ENCODE measurements at regions not wholly inside any gene's neighbourhood (a gene's known extent, or its start where the extent isn't known, plus 50 kb on each side); places are given as distances from the start of the nearest gene placed in this dataset.
"Not testable (repeated sequence)": the region's sequence is repeated elsewhere in the genome, so short reads cannot be mapped to it uniquely, and the experiment has no call there.

DNA sequence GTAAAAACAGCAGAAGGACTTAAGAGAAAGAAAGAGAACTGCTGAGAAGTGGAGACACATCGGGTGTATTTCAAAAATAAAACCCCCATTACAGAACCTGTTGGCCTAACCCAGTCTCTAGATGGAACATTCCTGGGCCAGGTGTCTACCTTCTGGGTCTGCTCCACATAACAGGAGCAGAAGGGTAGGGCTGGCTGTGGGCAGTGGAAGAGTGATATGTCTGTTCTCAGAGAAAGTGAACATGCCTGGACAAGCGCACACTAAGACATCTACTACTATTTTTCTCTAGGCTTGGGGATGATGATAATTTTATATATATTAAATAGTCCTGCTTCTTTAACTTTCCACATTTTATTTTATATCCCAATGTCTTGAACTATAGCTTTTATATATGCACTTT is 267.1 kb downstream of the TBC1D4 start:
- DNase-seq (ENCODE audit: insufficient read length) = no peak
- TF ChIP-seq TAF1 (IDR thresholded peaks at IDR 0.05; ENCODE audit: borderline replicate concordance, low read depth, low read length) = no peak
- no peak for TF ChIP-seq POLR2A (IDR thresholded peaks at IDR 0.05; ENCODE audit: low read depth, low read length)
- no peak for FAIRE-seq

DNA sequence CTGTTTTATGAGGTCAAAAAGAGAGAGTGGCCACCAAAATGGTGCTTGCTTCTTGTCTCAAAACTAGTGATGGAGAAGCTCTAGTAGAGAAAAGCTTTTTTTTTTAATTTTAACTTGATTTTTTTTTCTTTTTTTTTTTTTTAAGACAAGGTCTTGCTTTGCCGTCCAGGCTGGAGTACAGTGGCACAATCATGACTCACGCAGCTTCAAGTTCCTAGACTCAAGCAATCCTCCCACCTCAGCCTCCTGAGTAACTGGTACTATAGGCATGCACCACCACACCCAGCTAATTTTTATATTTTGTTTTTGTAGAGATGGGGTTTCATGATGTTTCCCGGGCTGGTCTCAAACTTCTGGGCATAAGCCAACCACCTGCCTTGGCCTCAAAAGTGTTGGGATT is 279.0 kb downstream of the TBC1D4 start:
- DNase-seq (ENCODE audit: insufficient read length) (no peak), FAIRE-seq (no peak)
- TF ChIP-seq POLR2AphosphoS5 (IDR thresholded peaks at IDR 0.05; ENCODE audit: low read depth, low read length) (no peak), POLR2A (IDR thresholded peaks at IDR 0.05; ENCODE audit: low read depth, low read length) (no peak), TAF1 (IDR thresholded peaks at IDR 0.05; ENCODE audit: borderline replicate concordance, low read depth, low read length) (no peak)

DNA sequence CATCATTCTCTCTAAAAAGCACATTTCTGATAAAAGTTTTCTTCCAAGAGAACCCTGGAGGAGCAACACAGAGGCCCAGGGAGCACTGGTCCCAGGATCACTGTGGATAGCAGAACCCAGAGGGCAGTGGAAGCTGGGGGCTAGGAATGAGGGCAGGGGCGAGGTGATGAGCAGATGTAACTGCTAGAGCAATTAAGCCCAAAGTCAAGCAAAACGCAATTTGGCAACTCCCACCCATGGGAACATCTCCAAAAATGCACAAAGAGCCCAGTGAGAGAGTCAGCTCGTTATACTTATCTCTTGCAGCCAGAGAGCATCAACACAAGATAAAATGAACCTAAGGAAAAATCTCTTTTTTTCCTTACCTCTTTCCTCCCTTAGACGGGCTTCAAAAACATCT is 284.2 kb downstream of the TBC1D4 start:
- no peak for FAIRE-seq
- TF ChIP-seq POLR2A (IDR thresholded peaks at IDR 0.05; ENCODE audit: low read depth, low read length) (no peak), TAF1 (IDR thresholded peaks at IDR 0.05; ENCODE audit: borderline replicate concordance, low read depth, low read length) (no peak), POLR2AphosphoS5 (IDR thresholded peaks at IDR 0.05; ENCODE audit: low read depth, low read length) (no peak)
- DNase-seq (ENCODE audit: insufficient read length) = no peak

DNA sequence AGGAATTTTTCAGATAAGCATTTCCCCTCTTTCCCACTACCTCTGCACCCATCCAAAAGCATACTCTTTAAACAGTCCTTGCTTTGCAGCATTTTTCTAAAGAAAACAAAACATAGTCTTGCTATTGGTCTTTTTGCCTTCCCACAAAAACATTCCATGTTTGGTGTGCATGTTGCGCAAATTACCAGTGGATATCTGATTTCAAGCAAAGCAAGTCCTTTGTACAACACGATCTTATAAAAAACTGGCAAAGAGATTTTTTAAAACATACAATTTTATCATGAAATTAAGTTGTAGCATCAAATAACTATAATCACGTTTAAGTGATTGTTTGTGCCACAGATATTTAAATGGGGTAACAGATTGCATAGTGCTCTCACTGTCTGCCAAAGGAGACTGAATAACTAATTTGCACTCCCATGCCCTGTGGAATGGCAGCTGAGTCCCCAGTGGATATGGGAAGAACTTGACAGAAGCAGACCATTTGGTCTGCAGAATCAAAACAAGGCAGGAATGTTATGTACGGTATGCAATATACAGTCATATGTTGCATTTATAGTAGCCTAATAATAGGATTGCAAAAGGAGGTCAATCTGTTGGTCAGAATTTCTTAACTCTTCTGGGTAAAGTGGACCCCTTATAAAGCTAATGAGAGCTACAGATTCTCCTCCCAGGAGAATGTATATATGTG is 285.7 kb downstream of the TBC1D4 start:
- no peak for DNase-seq (ENCODE audit: insufficient read length)
- FAIRE-seq = no peak
- TF ChIP-seq POLR2AphosphoS5 (IDR thresholded peaks at IDR 0.05; ENCODE audit: low read depth, low read length) = no peak
- TF ChIP-seq POLR2A (IDR thresholded peaks at IDR 0.05; ENCODE audit: low read depth, low read length) = no peak
- TF ChIP-seq TAF1 (IDR thresholded peaks at IDR 0.05; ENCODE audit: borderline replicate concordance, low read depth, low read length) = no peak

DNA sequence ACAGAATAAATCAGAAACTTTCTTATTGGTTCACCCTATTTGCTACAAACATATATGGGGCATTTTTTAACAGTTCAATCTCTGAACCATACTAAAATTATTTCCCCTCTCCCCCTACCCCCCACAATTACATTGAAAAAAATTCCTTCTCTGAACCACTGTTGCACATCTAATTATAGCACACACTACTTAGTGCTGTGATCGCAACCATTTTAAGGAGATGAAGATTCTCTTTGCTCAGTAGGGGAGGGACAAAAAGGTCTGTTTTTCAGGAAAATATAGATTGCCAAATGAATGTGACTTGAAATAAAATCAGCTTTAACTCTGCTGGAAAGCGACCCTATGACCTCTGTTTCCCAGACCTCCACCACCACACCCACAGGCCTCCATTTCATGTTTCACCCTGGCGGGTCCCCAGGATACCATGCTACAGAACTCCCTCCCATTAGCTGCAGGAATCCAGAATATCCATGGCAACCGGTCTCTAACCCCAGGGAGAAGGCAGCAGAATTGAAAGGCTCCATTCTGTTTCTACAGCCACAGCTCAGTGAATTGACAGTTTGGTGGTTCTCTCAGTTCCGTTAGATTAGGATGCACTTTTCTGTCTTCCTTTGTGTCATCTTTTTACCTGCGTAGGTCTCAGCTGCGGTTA is 286.3 kb downstream of the TBC1D4 start:
- DNase-seq (ENCODE audit: insufficient read length) (no peak), FAIRE-seq (no peak)
- TF ChIP-seq POLR2A (IDR thresholded peaks at IDR 0.05; ENCODE audit: low read depth, low read length) (no peak), POLR2AphosphoS5 (IDR thresholded peaks at IDR 0.05; ENCODE audit: low read depth, low read length) (no peak), TAF1 (IDR thresholded peaks at IDR 0.05; ENCODE audit: borderline replicate concordance, low read depth, low read length) (no peak)

DNA sequence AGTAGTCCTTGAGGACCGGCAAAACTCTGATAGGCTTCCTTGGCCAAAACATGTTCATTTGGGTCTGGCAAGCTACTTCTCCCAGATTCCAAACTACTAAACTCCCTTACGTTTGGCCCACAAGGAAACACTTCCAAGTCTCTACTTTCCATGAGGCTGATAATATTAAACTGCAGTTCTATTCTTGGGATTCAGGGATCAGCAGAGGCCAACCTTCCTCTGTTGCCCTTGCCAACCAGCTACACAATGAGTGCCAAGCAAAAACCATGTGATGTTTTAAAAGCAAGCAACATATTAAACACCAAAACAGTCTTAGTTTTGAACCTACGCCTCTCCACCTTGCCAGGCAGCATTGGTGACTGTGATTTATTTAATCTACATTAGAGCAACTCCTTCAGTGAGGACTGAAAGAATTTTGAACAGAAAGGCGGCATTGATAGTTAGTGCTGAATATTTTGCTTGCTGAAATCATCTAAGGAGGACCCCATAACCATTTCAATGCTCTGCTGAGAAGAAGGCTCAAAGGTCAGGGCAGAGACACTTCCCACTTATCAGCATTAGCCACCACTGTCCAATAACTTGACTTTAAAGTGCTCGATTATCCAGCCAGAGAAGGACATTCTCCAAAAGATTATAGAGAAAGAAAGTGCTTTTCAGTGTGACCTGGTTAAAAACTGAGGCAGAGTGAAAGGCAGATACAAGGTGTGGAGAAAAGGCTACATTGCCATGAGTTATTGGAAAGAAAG is 287.1 kb downstream of the TBC1D4 start:
- no peak for FAIRE-seq
- TF ChIP-seq TAF1 (IDR thresholded peaks at IDR 0.05; ENCODE audit: borderline replicate concordance, low read depth, low read length) = no peak
- DNase-seq (ENCODE audit: insufficient read length) = no peak

DNA sequence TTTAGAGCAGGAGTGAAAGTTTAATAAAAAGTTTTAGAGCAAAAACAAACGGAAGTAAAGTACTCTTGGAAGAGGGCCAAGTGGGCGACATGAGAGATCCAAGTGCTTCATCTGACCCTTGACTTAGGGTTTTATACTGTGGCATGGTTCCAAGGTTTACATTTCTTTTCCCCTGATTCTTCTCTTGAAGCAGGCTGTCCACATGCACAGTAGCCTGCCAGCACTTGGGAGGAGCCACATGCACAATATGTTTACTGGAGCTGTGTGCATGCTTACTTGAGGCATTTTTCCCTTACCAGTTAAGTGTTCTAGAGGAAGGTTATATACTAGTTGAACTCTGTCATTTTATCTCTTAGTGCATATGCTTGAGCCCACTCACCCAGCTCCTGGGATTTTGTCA is 295.6 kb downstream of the TBC1D4 start:
- FAIRE-seq = no peak
- DNase-seq (ENCODE audit: insufficient read length) = no peak
- no peak for TF ChIP-seq POLR2A (IDR thresholded peaks at IDR 0.05; ENCODE audit: low read depth, low read length)
- TF ChIP-seq TAF1 (IDR thresholded peaks at IDR 0.05; ENCODE audit: borderline replicate concordance, low read depth, low read length) = no peak
- no peak for TF ChIP-seq POLR2AphosphoS5 (IDR thresholded peaks at IDR 0.05; ENCODE audit: low read depth, low read length)

DNA sequence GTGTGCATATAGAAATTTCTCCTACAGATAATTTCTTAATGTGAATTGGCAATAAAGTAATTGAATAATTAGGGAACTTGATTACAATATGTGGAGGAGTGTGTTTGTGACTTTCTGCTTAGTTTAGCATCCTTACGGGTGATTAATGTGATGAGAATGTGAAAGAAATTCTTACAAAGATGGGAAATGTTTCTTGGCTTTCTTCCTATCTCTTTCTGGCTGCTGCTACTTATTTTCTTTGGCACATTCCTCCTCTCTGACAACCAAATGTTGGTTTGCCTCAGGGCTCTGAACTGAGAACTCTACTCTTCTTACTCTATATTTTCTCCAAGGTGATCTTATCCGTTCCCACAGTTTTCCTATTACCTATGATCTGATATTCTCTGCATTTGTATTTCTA is 300.1 kb downstream of the TBC1D4 start:
- DNase-seq (ENCODE audit: insufficient read length) = no peak

DNA sequence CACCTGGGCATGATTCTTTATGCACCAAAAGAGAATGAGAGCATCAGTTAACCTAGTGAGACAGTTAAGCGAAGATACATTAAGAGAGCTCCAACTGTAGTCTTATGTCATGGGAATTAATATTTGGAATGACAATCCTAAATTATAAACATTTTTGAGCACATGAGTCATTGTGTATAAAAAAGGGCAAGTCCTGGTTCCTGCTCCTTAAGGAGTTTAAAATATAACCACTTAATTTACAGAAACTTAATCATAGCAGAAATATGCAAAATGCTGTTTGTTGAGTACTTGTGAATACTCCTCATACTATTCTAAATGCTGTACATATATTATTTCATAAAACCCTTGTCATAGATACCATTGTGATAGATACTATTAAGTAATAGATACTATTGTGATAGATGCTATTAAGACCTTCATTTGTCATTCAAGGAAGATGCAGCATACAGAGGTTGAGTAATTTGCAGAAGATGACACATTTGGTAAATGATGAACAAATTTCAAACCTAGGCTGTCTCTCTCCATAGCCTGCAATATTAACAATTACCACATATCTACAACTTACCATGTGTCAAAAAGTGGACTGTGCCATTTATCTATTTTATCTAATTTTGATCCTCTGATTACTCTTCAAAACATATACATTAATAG is 301.0 kb downstream of the TBC1D4 start:
- TF ChIP-seq POLR2AphosphoS5 (IDR thresholded peaks at IDR 0.05; ENCODE audit: low read depth, low read length) = no peak
- TF ChIP-seq TAF1 (IDR thresholded peaks at IDR 0.05; ENCODE audit: borderline replicate concordance, low read depth, low read length) = no peak
- TF ChIP-seq POLR2A (IDR thresholded peaks at IDR 0.05; ENCODE audit: low read depth, low read length) = no peak
- DNase-seq (ENCODE audit: insufficient read length) = no peak
- FAIRE-seq = no peak

More for the DNA sequence above, 300.1 kb downstream of the TBC1D4 start:
- no peak for FAIRE-seq
- TF ChIP-seq TAF1 (IDR thresholded peaks at IDR 0.05; ENCODE audit: borderline replicate concordance, low read depth, low read length) = no peak
- no peak for TF ChIP-seq POLR2A (IDR thresholded peaks at IDR 0.05; ENCODE audit: low read depth, low read length)
- TF ChIP-seq POLR2AphosphoS5 (IDR thresholded peaks at IDR 0.05; ENCODE audit: low read depth, low read length) = no peak

DNA sequence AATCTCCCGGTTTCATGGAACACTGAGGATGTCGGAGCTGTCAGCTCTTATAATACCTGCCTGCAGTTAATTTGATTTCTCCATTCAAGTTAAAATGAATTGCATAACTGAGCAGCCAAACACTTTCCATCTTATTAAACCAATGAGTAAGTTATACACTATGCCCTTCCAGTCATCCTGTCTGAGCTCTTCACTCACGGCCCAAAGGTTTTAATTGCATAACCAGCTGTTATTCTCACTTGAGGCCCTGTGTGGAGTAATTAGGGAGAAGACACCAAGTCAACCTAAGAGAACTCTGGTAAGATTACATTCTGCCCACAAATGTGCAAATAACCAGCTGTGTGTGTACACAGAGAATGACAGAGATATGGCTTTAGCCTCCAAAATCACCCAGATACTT is 303.5 kb downstream of the TBC1D4 start:
- no peak for TF ChIP-seq POLR2AphosphoS5 (IDR thresholded peaks at IDR 0.05; ENCODE audit: low read depth, low read length)
- no peak for TF ChIP-seq POLR2A (IDR thresholded peaks at IDR 0.05; ENCODE audit: low read depth, low read length)
- TF ChIP-seq TAF1 (IDR thresholded peaks at IDR 0.05; ENCODE audit: borderline replicate concordance, low read depth, low read length) = no peak
- DNase-seq (ENCODE audit: insufficient read length) = no peak
- FAIRE-seq = no peak

DNA sequence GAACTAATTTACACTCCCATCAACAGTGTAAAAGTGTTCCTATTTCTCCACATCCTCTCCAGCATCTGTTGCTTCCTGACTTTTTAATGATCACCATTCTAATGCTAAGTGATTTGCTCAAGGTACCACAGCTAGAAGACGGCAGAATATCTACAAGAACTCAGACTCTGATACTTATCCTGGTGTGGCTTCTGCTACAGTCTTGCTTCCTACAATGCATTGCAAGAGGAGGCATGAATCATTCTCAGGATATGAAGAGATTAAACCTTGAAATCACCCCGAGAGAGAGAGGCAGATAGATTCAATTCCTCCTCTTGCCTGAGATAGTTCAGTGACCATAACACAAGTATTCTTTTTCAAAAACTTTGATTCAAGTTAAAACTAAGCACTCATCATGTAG is 306.4 kb downstream of the TBC1D4 start:
- DNase-seq (ENCODE audit: insufficient read length) (no peak), FAIRE-seq (no peak)
- no peak for TF ChIP-seq POLR2A (IDR thresholded peaks at IDR 0.05; ENCODE audit: low read depth, low read length)
- TF ChIP-seq TAF1 (IDR thresholded peaks at IDR 0.05; ENCODE audit: borderline replicate concordance, low read depth, low read length) = no peak
- TF ChIP-seq POLR2AphosphoS5 (IDR thresholded peaks at IDR 0.05; ENCODE audit: low read depth, low read length) = no peak

DNA sequence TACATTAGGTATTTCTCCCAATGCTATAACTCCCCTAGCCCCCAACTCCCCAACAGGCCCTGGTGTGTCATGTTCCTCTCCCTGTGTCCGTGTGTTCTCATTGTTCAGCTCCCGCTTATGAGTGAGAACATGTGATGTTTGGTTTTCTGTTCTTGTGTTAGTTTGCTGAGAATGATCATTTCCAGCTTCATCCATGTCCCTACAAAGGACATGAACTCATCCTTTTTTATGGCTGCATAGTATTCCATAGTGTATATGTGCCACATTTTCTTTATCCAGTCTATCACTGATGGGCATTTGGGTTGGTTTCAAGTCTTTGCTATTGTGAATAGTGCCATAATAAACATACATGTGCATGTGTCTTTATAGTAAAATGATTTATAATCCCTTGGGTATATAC is 306.9 kb downstream of the TBC1D4 start:
- FAIRE-seq; DNase-seq (ENCODE audit: insufficient read length): not testable (repeated sequence)

Measured in GM12892 (cell line).